NCI-H146 treated with DMSO at 0.1 percent for 48 hours (cell line): ENCODE measurements at regions not wholly inside any gene's neighbourhood (a gene's known extent, or its start where the extent isn't known, plus 50 kb on each side); places are given as distances from the start of the nearest gene placed in this dataset.
"Not testable (repeated sequence)": the region's sequence is repeated elsewhere in the genome, so short reads cannot be mapped to it uniquely, and the experiment has no call there.

Experiments used
- DNase-seq: peaks from one replicate; lab custom pipeline; 2025; ENCODE audit not compliant: unreplicated experiment; lab: John Stamatoyannopoulos, UW

- DNase-seq = no peak
These were observed 281.6 kb downstream of the SLC7A11 start for GRCh38 chr4:137960371-137961050.

GRCh38 chr4:137957806-137958205 is 284.3 kb downstream of the SLC7A11 start:
- no peak for DNase-seq

GRCh38 chr4:137956256-137956655 is 285.9 kb downstream of the SLC7A11 start:
- no peak for DNase-seq

GRCh38 chr4:137955595-137955994 is 286.6 kb downstream of the SLC7A11 start:
- DNase-seq = no peak

GRCh38 chr4:137952116-137952515 is 290.0 kb downstream of the SLC7A11 start:
- no peak for DNase-seq

- DNase-seq = no peak
These were observed 291.9 kb downstream of the SLC7A11 start for GRCh38 chr4:137950286-137950685.

GRCh38 chr4:137949746-137950145 is 292.4 kb downstream of the SLC7A11 start:
- DNase-seq = no peak

- DNase-seq = no peak
These were observed 295.5 kb downstream of the SLC7A11 start for GRCh38 chr4:137946453-137947174.

- DNase-seq = not testable (repeated sequence)
These were observed 299.3 kb downstream of the SLC7A11 start for GRCh38 chr4:137942815-137943214.

GRCh38 chr4:137942015-137942515 is 300.1 kb downstream of the SLC7A11 start:
- DNase-seq = not testable (repeated sequence)

- no peak for DNase-seq
These were observed 307.2 kb downstream of the SLC7A11 start for GRCh38 chr4:137934911-137935310.

- DNase-seq = no peak
These were observed 308.1 kb downstream of the SLC7A11 start for GRCh38 chr4:137934046-137934445.

- no peak for DNase-seq
These were observed 314.2 kb downstream of the SLC7A11 start for GRCh38 chr4:137927972-137928371.

GRCh38 chr4:137923494-137923893 is 318.7 kb downstream of the SLC7A11 start:
- DNase-seq = no peak

GRCh38 chr4:137922721-137923120 is 319.4 kb downstream of the SLC7A11 start:
- no peak for DNase-seq

GRCh38 chr4:137909529-137910309 is 332.4 kb downstream of the SLC7A11 start:
- peak; percentile 47 for DNase-seq

- DNase-seq = no peak
These were observed 336.2 kb downstream of the SLC7A11 start for GRCh38 chr4:137905930-137906329.

- DNase-seq = no peak
These were observed 341.0 kb downstream of the SLC7A11 start for GRCh38 chr4:137901114-137901513.

GRCh38 chr4:137896221-137896737 is 345.9 kb downstream of the SLC7A11 start:
- DNase-seq = no peak

- DNase-seq = not testable (repeated sequence)
These were observed 346.6 kb downstream of the SLC7A11 start for GRCh38 chr4:137895515-137895914.

GRCh38 chr4:137892134-137892533 is 350.0 kb downstream of the SLC7A11 start:
- DNase-seq = no peak
